HEK293 (cell line): ENCODE measurements at regions not wholly inside any gene's neighbourhood (a gene's known extent, or its start where the extent isn't known, plus 50 kb on each side); places are given as distances from the start of the nearest gene placed in this dataset.

Experiments
- ZBTB8A ChIP-seq: fragments of 450-650 bp; formaldehyde crosslinking; IDR thresholded peaks from 2 replicates; pipeline ENCODE4 v1.5.1; 2016; ENCODE audit warnings: missing biosample characterization, missing genetic modification characterization
- ZNF768 ChIP-seq: fragments of 450-650 bp; formaldehyde crosslinking; IDR thresholded peaks from 2 replicates; pipeline ENCODE4 v1.5.1; 2018; ENCODE audit warnings: missing biosample characterization, mild to moderate bottlenecking, missing genetic modification characterization
- TF ChIP-seq, protein P1 (sequence below): fragments of 450-650 bp; formaldehyde crosslinking; IDR thresholded peaks from 2 replicates; pipeline ENCODE4 v1.5.1; 2016; ENCODE audit warnings: missing biosample characterization, missing genetic modification characterization

DNA sequence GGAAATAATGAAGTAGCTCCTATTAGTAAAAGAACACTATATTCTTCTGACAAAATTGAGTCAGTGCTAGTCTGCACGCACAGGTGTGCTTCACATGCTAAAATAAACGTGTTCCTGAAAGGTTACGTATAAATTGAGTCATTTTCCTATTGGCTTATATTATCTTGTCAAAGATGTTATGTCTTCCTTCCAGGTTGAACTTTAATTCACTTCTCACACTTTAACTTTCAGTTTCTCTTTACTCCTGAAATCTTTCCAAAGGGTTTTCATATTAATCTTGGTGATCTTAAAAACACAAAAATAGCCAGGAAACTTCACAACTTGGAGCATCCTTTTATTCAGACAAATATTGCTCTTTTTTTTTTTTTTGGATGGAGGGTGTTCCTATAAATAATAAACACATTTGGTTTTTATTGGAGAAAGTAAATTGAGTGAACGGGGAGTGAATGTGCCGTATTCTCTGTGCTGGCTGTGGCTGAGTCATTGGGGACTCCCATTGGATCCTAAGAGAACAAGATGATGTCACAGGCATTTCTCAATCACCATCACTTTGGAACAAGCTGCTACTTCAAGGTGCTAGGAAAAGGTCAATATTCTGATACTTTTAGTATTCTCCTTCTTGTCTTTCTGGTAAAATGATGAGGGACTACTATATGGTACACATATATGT, 150.2 kb upstream of the SPATS2L start:
- TF ChIP-seq, protein P1, sequence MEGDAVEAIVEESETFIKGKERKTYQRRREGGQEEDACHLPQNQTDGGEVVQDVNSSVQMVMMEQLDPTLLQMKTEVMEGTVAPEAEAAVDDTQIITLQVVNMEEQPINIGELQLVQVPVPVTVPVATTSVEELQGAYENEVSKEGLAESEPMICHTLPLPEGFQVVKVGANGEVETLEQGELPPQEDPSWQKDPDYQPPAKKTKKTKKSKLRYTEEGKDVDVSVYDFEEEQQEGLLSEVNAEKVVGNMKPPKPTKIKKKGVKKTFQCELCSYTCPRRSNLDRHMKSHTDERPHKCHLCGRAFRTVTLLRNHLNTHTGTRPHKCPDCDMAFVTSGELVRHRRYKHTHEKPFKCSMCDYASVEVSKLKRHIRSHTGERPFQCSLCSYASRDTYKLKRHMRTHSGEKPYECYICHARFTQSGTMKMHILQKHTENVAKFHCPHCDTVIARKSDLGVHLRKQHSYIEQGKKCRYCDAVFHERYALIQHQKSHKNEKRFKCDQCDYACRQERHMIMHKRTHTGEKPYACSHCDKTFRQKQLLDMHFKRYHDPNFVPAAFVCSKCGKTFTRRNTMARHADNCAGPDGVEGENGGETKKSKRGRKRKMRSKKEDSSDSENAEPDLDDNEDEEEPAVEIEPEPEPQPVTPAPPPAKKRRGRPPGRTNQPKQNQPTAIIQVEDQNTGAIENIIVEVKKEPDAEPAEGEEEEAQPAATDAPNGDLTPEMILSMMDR (tag by site-specific recombination): no peak
- no peak for TF ChIP-seq ZBTB8A (tag by site-specific recombination)
- no peak for TF ChIP-seq ZNF768 (tag by site-specific recombination)
